ENCODE measurements at regions not wholly inside any gene's neighbourhood (a gene's known extent, or its start where the extent isn't known, plus 50 kb on each side); places are given as distances from the start of the nearest gene placed in this dataset.

GRCh38 chr2:60603533-60604190 lies 50.2 kb upstream of the BCL11A start:
- DNase-seq: no peak

- DNase-seq: no peak
Observed at GRCh38 chr2:60604486-60605064, 51.1 kb upstream of the BCL11A start.

GRCh38 chr2:60605866-60606265 lies 52.4 kb upstream of the BCL11A start:
- DNase-seq: no peak

- DNase-seq: no peak
Observed at GRCh38 chr2:60608679-60609078, 55.2 kb upstream of the BCL11A start.

- no peak for DNase-seq
Observed at GRCh38 chr2:60612033-60612432, 58.6 kb upstream of the BCL11A start.

- DNase-seq: no peak
Observed at GRCh38 chr2:60614319-60614718, 60.9 kb upstream of the BCL11A start.

- no peak for DNase-seq
Observed at GRCh38 chr2:60621688-60622429, 68.4 kb upstream of the BCL11A start.

- no peak for DNase-seq
Observed at GRCh38 chr2:60623040-60623439, 69.6 kb upstream of the BCL11A start.

GRCh38 chr2:60627412-60627811 lies 74.0 kb upstream of the BCL11A start:
- DNase-seq: no peak

GRCh38 chr2:60628026-60628425 lies 74.6 kb upstream of the BCL11A start:
- DNase-seq: no peak

- DNase-seq: no peak
Observed at GRCh38 chr2:60628615-60629304, 75.3 kb upstream of the BCL11A start.

GRCh38 chr2:60629305-60629662 lies 75.8 kb upstream of the BCL11A start:
- DNase-seq: no peak

- DNase-seq: no peak
Observed at GRCh38 chr2:60629801-60630385, 76.4 kb upstream of the BCL11A start.

GRCh38 chr2:60633615-60634014 lies 80.2 kb upstream of the BCL11A start:
- no peak for DNase-seq

GRCh38 chr2:60634438-60634837 lies 81.0 kb upstream of the BCL11A start:
- no peak for DNase-seq

- DNase-seq: peak; percentile 14
Observed at GRCh38 chr2:60641811-60642788, 88.6 kb upstream of the BCL11A start.

- DNase-seq: no peak
Observed at GRCh38 chr2:60643747-60644146, 90.3 kb upstream of the BCL11A start.

GRCh38 chr2:60644951-60645350 lies 91.5 kb upstream of the BCL11A start:
- no peak for DNase-seq

- no peak for DNase-seq
Observed at GRCh38 chr2:60648191-60648590, 94.7 kb upstream of the BCL11A start.

GRCh38 chr2:60649721-60650120 lies 96.3 kb upstream of the BCL11A start:
- no peak for DNase-seq

GRCh38 chr2:60652832-60653340 lies 99.4 kb upstream of the BCL11A start:
- no peak for DNase-seq

GRCh38 chr2:60657673-60658072 lies 98.4 kb upstream of the PAPOLG start:
- DNase-seq: no peak

Measured in activated naive CD4-positive, alpha-beta T cell treated with anti-CD3 and anti-CD28 coated beads, Interleukin-2, amount 50 U/mL, for 16 hours (primary cell).